ENCODE measurements at regions not wholly inside any gene's neighbourhood (a gene's known extent, or its start where the extent isn't known, plus 50 kb on each side); places are given as distances from the start of the nearest gene placed in this dataset.

DNA sequence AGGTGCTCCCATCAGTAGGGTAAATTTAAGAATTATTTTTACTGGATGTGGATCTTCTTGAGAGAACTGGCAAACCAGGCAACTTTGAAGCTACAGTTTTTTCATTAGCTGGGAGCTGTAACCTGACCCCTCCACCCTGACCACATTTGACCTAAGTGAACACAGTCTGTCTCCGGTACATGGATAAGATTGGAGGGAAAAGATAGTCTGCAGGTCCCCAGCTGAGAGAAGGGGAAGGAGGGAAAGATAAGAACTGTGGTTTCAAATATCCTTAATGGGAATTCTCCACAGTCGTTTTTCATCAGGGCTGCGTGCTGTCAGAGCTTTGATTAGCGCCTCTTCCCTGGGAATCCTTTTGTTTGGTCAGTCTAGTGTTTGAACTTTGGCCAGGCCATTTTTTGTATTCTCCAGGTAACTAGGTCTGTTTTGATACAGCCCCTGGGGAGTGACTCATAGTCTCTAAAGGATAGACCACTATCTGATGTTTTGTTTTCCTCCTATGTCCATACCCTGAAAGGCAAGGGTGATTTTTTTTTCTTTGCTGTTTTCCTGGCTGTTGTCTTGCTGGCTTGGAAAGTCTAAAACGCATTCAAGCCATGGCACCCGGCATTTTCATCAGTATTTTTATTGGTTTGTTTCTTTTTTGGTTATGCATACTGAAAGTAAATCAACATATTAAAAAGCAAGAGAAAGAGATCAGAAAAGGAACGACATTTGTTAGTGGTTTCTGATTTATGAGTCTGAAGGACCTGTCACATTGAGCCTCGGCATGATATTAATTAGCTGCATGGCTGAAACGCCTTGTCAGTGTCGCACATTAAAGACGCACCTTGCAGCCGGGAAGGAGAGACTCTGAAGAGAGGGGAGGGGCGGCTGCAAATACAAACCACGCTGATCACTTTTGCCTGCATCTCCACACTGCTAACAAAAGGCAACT is 183.4 kb upstream of the FN1 start:
- no TSS peak for BruUV-seq (replicated peaks)
- H3K9me3 ChIP-seq (ENCODE audit: control insufficient read depth, insufficient read depth, low read depth, low read length): no peaks in the 10 kb centered on the region
- DNase-seq (ENCODE audit: low read depth, low spot score) (no peak), ATAC-seq (no peak)
- TF ChIP-seq TCF7L2 (IDR thresholded peaks at IDR 0.05; ENCODE audit: low read depth, low read length): no peak
- TF ChIP-seq, protein P1, sequence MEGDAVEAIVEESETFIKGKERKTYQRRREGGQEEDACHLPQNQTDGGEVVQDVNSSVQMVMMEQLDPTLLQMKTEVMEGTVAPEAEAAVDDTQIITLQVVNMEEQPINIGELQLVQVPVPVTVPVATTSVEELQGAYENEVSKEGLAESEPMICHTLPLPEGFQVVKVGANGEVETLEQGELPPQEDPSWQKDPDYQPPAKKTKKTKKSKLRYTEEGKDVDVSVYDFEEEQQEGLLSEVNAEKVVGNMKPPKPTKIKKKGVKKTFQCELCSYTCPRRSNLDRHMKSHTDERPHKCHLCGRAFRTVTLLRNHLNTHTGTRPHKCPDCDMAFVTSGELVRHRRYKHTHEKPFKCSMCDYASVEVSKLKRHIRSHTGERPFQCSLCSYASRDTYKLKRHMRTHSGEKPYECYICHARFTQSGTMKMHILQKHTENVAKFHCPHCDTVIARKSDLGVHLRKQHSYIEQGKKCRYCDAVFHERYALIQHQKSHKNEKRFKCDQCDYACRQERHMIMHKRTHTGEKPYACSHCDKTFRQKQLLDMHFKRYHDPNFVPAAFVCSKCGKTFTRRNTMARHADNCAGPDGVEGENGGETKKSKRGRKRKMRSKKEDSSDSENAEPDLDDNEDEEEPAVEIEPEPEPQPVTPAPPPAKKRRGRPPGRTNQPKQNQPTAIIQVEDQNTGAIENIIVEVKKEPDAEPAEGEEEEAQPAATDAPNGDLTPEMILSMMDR (IDR thresholded peaks at IDR 0.05): no peak
- no peak for TF ChIP-seq SIN3A (IDR thresholded peaks at IDR 0.05; ENCODE audit: borderline replicate concordance, insufficient read depth, low read depth, low read length)
- TF ChIP-seq, protein P2, sequence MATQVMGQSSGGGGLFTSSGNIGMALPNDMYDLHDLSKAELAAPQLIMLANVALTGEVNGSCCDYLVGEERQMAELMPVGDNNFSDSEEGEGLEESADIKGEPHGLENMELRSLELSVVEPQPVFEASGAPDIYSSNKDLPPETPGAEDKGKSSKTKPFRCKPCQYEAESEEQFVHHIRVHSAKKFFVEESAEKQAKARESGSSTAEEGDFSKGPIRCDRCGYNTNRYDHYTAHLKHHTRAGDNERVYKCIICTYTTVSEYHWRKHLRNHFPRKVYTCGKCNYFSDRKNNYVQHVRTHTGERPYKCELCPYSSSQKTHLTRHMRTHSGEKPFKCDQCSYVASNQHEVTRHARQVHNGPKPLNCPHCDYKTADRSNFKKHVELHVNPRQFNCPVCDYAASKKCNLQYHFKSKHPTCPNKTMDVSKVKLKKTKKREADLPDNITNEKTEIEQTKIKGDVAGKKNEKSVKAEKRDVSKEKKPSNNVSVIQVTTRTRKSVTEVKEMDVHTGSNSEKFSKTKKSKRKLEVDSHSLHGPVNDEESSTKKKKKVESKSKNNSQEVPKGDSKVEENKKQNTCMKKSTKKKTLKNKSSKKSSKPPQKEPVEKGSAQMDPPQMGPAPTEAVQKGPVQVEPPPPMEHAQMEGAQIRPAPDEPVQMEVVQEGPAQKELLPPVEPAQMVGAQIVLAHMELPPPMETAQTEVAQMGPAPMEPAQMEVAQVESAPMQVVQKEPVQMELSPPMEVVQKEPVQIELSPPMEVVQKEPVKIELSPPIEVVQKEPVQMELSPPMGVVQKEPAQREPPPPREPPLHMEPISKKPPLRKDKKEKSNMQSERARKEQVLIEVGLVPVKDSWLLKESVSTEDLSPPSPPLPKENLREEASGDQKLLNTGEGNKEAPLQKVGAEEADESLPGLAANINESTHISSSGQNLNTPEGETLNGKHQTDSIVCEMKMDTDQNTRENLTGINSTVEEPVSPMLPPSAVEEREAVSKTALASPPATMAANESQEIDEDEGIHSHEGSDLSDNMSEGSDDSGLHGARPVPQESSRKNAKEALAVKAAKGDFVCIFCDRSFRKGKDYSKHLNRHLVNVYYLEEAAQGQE (IDR thresholded peaks at IDR 0.05; ENCODE audit: insufficient read depth in 1 of 2, low read depth in 2 of 2, low read length in 1 of 2): no peak
- no peak for TF ChIP-seq POLR2AphosphoS5 (IDR thresholded peaks at IDR 0.05; ENCODE audit: low read depth, low read length)
- no peaks in the 10 kb centered on the region for H3K4me1 ChIP-seq (ENCODE audit: control insufficient read depth, insufficient read depth, low read length)
- H3K27ac ChIP-seq (ENCODE audit: low read length): no peak overlapping the region
- H3K4me3 ChIP-seq (ENCODE audit: low read depth in 2 of 2, low read length in 2 of 2): no peak overlapping the region
- ChIA-PET POLR2A (no interaction called here), CTCF (no interaction called here)
- intact Hi-C loops (cut with micrococcal nuclease; ENCODE audit: unreplicated experiment) (no loop called here), in situ Hi-C loops (cut with HindIII; ENCODE audit: low pct_unique_long_range_greater_than_20kb, low sequenced_read_pairs) (no loop called here)
- no peaks in the 10 kb centered on the region for H3K36me3 ChIP-seq (ENCODE audit: control insufficient read depth, insufficient read depth, low read length)
- H3K27me3 ChIP-seq (ENCODE audit: control insufficient read depth, insufficient read depth, low read length): no peaks in the 10 kb centered on the region

DNA sequence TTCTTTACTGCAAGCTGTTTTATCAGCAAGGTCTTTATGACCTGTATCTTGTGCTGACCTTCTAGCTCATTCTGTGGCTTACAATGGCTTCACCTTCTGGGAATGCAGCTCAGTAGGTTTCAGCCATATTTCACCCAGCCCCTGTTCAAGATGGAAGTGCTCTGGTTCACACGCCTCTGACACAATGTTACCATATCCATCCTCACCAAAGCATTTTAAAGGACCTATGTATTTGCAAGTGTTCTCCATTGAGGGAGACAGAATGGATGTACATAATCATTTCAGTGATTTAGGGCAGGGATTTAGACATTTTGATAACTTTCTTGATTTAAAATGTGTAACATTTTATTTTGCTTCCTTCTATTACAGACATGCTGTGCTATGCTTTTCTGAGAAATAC is 182.3 kb upstream of the FN1 start:
- H3K36me3 ChIP-seq (ENCODE audit: control insufficient read depth, insufficient read depth, low read length): no peaks in the 10 kb centered on the region
- ChIA-PET POLR2A (no interaction called here), CTCF (no interaction called here)
- H3K4me3 ChIP-seq (ENCODE audit: low read depth in 2 of 2, low read length in 2 of 2): no peak overlapping the region
- BruUV-seq (replicated peaks): no TSS peak
- in situ Hi-C loops (cut with HindIII; ENCODE audit: low pct_unique_long_range_greater_than_20kb, low sequenced_read_pairs): no loop called here
- no peaks in the 10 kb centered on the region for H3K9me3 ChIP-seq (ENCODE audit: control insufficient read depth, insufficient read depth, low read depth, low read length)
- H3K27ac ChIP-seq (ENCODE audit: low read length): no peak overlapping the region
- no peak for TF ChIP-seq TCF7L2 (IDR thresholded peaks at IDR 0.05; ENCODE audit: low read depth, low read length)
- no peak for TF ChIP-seq POLR2AphosphoS5 (IDR thresholded peaks at IDR 0.05; ENCODE audit: low read depth, low read length)
- TF ChIP-seq, protein P1 (IDR thresholded peaks at IDR 0.05): no peak
- TF ChIP-seq SIN3A (IDR thresholded peaks at IDR 0.05; ENCODE audit: borderline replicate concordance, insufficient read depth, low read depth, low read length): no peak
- TF ChIP-seq, protein P2 (IDR thresholded peaks at IDR 0.05; ENCODE audit: insufficient read depth in 1 of 2, low read depth in 2 of 2, low read length in 1 of 2): no peak
- intact Hi-C loops (cut with micrococcal nuclease; ENCODE audit: unreplicated experiment): no loop called here
- no peak for ATAC-seq
- no peaks in the 10 kb centered on the region for H3K4me1 ChIP-seq (ENCODE audit: control insufficient read depth, insufficient read depth, low read length)
- no peaks in the 10 kb centered on the region for H3K27me3 ChIP-seq (ENCODE audit: control insufficient read depth, insufficient read depth, low read length)
- DNase-seq (ENCODE audit: low read depth, low spot score): no peak
